ENCODE measurements at regions not wholly inside any gene's neighbourhood (a gene's known extent, or its start where the extent isn't known, plus 50 kb on each side); places are given as distances from the start of the nearest gene placed in this dataset.

- no peak for DNase-seq (ENCODE audit: low read depth in 3 of 3)
Measured at GRCh38 chr12:88756917-88757316, 176.6 kb upstream of the KITLG start.

- no peak for DNase-seq (ENCODE audit: low read depth in 3 of 3)
Measured at GRCh38 chr12:88756153-88756552, 175.9 kb upstream of the KITLG start.

GRCh38 chr12:88753707-88754106, 173.4 kb upstream of the KITLG start:
- no peak for DNase-seq (ENCODE audit: low read depth in 3 of 3)

- no peak for DNase-seq (ENCODE audit: low read depth in 3 of 3)
Measured at GRCh38 chr12:88753066-88753465, 172.8 kb upstream of the KITLG start.

GRCh38 chr12:88752183-88752582, 171.9 kb upstream of the KITLG start:
- DNase-seq (ENCODE audit: low read depth in 3 of 3): no peak

GRCh38 chr12:88750867-88751543, 170.7 kb upstream of the KITLG start:
- DNase-seq (ENCODE audit: low read depth in 3 of 3): no peak

- DNase-seq (ENCODE audit: low read depth in 3 of 3): no peak
Measured at GRCh38 chr12:88746386-88746785, 166.1 kb upstream of the KITLG start.

- DNase-seq (ENCODE audit: low read depth in 3 of 3): no peak
Measured at GRCh38 chr12:88743946-88744685, 163.8 kb upstream of the KITLG start.

- DNase-seq (ENCODE audit: low read depth in 3 of 3): no peak
Measured at GRCh38 chr12:88737838-88738472, 157.7 kb upstream of the KITLG start.

GRCh38 chr12:88736031-88736430, 155.8 kb upstream of the KITLG start:
- DNase-seq (ENCODE audit: low read depth in 3 of 3): no peak

GRCh38 chr12:88733008-88733407, 152.7 kb upstream of the KITLG start:
- DNase-seq (ENCODE audit: low read depth in 3 of 3): no peak

GRCh38 chr12:88729196-88729595, 148.9 kb upstream of the KITLG start:
- no peak for DNase-seq (ENCODE audit: low read depth in 3 of 3)

- DNase-seq (ENCODE audit: low read depth in 3 of 3): no peak
Measured at GRCh38 chr12:88726806-88727720, 146.8 kb upstream of the KITLG start.

GRCh38 chr12:88725592-88726143, 145.4 kb upstream of the KITLG start:
- DNase-seq (ENCODE audit: low read depth in 3 of 3): no peak

GRCh38 chr12:88723219-88723618, 142.9 kb upstream of the KITLG start:
- no peak for DNase-seq (ENCODE audit: low read depth in 3 of 3)

GRCh38 chr12:88720785-88721650, 140.7 kb upstream of the KITLG start:
- no peak for DNase-seq (ENCODE audit: low read depth in 3 of 3)

- DNase-seq (ENCODE audit: low read depth in 3 of 3): no peak
Measured at GRCh38 chr12:88720231-88720630, 140.0 kb upstream of the KITLG start.

- DNase-seq (ENCODE audit: low read depth in 3 of 3): no peak
Measured at GRCh38 chr12:88717188-88717587, 136.9 kb upstream of the KITLG start.

- no peak for DNase-seq (ENCODE audit: low read depth in 3 of 3)
Measured at GRCh38 chr12:88716240-88716639, 136.0 kb upstream of the KITLG start.

GRCh38 chr12:88715673-88716072, 135.4 kb upstream of the KITLG start:
- no peak for DNase-seq (ENCODE audit: low read depth in 3 of 3)

Data from stimulated activated CD4-positive, alpha-beta T cell treated with anti-CD3 and anti-CD28 coated beads, TNF-alpha, amount 100 ng/mL, for 4 hours (primary cell).